ENCODE measurements at regions not wholly inside any gene's neighbourhood (a gene's known extent, or its start where the extent isn't known, plus 50 kb on each side); places are given as distances from the start of the nearest gene placed in this dataset.

DNA sequence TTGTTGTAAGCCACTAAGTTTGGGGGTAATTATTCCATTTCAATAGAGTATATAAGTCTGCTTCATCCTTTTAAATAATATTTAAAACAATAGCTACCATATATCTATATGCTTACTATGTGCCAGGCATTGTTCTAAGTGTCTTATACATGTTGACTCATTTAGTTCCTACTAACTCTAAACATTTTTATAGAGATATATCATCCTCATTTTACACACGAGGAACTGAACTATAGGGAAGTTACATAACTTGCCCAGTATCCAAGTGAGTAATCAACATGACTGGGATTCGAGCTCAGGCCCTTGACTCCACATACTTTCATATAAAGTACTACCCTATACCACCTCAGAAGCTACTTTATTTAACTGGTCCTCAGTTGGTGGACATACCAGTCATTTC is 175.3 kb upstream of the RAI2 start (continued):
- TF ChIP-seq, protein P1, sequence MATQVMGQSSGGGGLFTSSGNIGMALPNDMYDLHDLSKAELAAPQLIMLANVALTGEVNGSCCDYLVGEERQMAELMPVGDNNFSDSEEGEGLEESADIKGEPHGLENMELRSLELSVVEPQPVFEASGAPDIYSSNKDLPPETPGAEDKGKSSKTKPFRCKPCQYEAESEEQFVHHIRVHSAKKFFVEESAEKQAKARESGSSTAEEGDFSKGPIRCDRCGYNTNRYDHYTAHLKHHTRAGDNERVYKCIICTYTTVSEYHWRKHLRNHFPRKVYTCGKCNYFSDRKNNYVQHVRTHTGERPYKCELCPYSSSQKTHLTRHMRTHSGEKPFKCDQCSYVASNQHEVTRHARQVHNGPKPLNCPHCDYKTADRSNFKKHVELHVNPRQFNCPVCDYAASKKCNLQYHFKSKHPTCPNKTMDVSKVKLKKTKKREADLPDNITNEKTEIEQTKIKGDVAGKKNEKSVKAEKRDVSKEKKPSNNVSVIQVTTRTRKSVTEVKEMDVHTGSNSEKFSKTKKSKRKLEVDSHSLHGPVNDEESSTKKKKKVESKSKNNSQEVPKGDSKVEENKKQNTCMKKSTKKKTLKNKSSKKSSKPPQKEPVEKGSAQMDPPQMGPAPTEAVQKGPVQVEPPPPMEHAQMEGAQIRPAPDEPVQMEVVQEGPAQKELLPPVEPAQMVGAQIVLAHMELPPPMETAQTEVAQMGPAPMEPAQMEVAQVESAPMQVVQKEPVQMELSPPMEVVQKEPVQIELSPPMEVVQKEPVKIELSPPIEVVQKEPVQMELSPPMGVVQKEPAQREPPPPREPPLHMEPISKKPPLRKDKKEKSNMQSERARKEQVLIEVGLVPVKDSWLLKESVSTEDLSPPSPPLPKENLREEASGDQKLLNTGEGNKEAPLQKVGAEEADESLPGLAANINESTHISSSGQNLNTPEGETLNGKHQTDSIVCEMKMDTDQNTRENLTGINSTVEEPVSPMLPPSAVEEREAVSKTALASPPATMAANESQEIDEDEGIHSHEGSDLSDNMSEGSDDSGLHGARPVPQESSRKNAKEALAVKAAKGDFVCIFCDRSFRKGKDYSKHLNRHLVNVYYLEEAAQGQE (IDR thresholded peaks at IDR 0.05) = no peak
- no peak for TF ChIP-seq EGR1 (IDR thresholded peaks at IDR 0.05; ENCODE audit: low read depth in 2 of 2)
- TF ChIP-seq GABPA (IDR thresholded peaks at IDR 0.05 in 1 of 2, conservative IDR thresholded peaks at IDR 0.05 in 1 of 2) = no peak
- TF ChIP-seq FOXA1 (IDR thresholded peaks at IDR 0.05) = no peak
- no peak for TF ChIP-seq HNF4G (IDR thresholded peaks at IDR 0.05)
- TF ChIP-seq HNF4A (conservative IDR thresholded peaks at IDR 0.05) = no peak
- TF ChIP-seq NR2F2 (IDR thresholded peaks at IDR 0.05) = no peak
- no peak for TF ChIP-seq TAF1 (conservative IDR thresholded peaks at IDR 0.05)
- no peak for TF ChIP-seq SP1 (IDR thresholded peaks at IDR 0.05)
- no peak for TF ChIP-seq YY1 (IDR thresholded peaks at IDR 0.05)

DNA sequence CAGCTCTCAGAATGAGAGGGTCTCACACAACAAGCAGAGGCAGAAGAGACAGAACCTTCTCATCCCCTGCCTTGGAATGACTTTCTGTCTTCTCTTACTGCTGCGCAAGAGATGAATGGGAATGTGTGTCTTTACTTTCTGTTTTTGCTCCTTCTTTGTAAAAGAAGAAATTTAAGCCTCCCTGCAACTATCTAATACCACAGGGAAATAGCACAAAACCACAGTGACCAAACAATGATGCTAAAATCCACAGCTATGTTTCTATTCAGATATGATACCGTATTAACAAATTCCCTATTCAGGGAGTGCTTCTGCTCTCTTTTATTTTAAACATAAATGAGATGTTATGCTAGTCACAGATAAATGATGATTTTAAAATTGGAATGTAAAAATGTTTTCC is 173.8 kb upstream of the RAI2 start:
- H3K4me3 ChIP-seq (ENCODE audit: low read depth in 1 of 3, low read length in 3 of 3) = no peak overlapping the region
- no peak for TF ChIP-seq FOXA1 (IDR thresholded peaks at IDR 0.05)
- TF ChIP-seq HNF4G (IDR thresholded peaks at IDR 0.05) = no peak
- no peak for TF ChIP-seq HNF4A (conservative IDR thresholded peaks at IDR 0.05)
- no peak for TF ChIP-seq GABPA (IDR thresholded peaks at IDR 0.05 in 1 of 2, conservative IDR thresholded peaks at IDR 0.05 in 1 of 2)
- TF ChIP-seq, protein P2, sequence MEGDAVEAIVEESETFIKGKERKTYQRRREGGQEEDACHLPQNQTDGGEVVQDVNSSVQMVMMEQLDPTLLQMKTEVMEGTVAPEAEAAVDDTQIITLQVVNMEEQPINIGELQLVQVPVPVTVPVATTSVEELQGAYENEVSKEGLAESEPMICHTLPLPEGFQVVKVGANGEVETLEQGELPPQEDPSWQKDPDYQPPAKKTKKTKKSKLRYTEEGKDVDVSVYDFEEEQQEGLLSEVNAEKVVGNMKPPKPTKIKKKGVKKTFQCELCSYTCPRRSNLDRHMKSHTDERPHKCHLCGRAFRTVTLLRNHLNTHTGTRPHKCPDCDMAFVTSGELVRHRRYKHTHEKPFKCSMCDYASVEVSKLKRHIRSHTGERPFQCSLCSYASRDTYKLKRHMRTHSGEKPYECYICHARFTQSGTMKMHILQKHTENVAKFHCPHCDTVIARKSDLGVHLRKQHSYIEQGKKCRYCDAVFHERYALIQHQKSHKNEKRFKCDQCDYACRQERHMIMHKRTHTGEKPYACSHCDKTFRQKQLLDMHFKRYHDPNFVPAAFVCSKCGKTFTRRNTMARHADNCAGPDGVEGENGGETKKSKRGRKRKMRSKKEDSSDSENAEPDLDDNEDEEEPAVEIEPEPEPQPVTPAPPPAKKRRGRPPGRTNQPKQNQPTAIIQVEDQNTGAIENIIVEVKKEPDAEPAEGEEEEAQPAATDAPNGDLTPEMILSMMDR (IDR thresholded peaks at IDR 0.05; ENCODE audit: low read depth, low read length, missing input control) = no peak
- no peak overlapping the region for H3K27ac ChIP-seq (ENCODE audit: low read depth in 1 of 2, low read length in 2 of 2)
- no peak overlapping the region for H3K9ac ChIP-seq (ENCODE audit: low read depth in 1 of 2, low read length in 2 of 2)
- no peaks in the 10 kb centered on the region for H3K4me1 ChIP-seq (ENCODE audit: control insufficient read depth in 4 of 4, insufficient read depth in 4 of 4, low read length in 3 of 4)
- DNase-seq (ENCODE audit: low spot score) = no peak
- no peaks in the 10 kb centered on the region for H3K27me3 ChIP-seq (ENCODE audit: control insufficient read depth in 4 of 4, insufficient read depth in 4 of 4, low read length in 3 of 4)
- H3K9me3 ChIP-seq (ENCODE audit: control insufficient read depth in 4 of 4, low read length in 3 of 4) = peaks cover 0 to 1% (median 0%) of the 10 kb centered on the region in 4 donors
- 71% methylated on average over 2 of the region's 2 CpGs for WGBS
- H3K36me3 ChIP-seq (ENCODE audit: control insufficient read depth in 4 of 4, insufficient read depth in 3 of 4, low read depth in 1 of 4, low read length in 3 of 4) = no peaks in the 10 kb centered on the region

DNA sequence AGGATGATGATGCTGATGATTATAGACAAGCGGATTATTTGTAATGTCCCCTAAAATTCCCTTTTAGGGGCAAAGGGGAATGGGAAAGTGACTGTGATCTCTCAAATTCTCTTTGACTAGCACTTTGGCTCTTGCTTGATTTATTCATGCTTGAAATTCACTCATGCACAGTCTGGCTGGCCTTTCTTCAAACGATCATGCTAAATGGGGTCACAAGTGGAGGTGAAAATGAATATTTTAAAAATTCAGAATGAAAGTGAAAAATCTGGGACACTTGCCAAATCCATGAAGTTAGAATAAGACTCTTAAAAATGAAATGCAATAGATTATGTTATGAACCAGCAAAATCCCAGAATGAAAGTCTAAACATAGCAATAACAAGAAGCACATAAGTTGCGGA is 173.4 kb upstream of the RAI2 start:
- Histone ChIP-seq H3K27ac (ENCODE audit: low read depth in 1 of 2, low read length in 2 of 2) (no peak overlapping the region), H3K4me1 (ENCODE audit: control insufficient read depth in 4 of 4, insufficient read depth in 4 of 4, low read length in 3 of 4) (no peaks in the 10 kb centered on the region), H3K9me3 (ENCODE audit: control insufficient read depth in 4 of 4, low read length in 3 of 4) (peaks cover 0 to 1% (median 0%) of the 10 kb centered on the region in 4 donors), H3K36me3 (ENCODE audit: control insufficient read depth in 4 of 4, insufficient read depth in 3 of 4, low read depth in 1 of 4, low read length in 3 of 4) (no peaks in the 10 kb centered on the region), H3K27me3 (ENCODE audit: control insufficient read depth in 4 of 4, insufficient read depth in 4 of 4, low read length in 3 of 4) (no peaks in the 10 kb centered on the region), H3K9ac (ENCODE audit: low read depth in 1 of 2, low read length in 2 of 2) (no peak overlapping the region), H3K4me3 (ENCODE audit: low read depth in 1 of 3, low read length in 3 of 3) (no peak overlapping the region)
- WGBS = 83% methylated on average over 3 of the region's 3 CpGs
- DNase-seq (ENCODE audit: low spot score) = no peak
- no peak for TF ChIP-seq SP1 (IDR thresholded peaks at IDR 0.05)
- TF ChIP-seq TAF1 (conservative IDR thresholded peaks at IDR 0.05) = no peak
- TF ChIP-seq, protein P3, sequence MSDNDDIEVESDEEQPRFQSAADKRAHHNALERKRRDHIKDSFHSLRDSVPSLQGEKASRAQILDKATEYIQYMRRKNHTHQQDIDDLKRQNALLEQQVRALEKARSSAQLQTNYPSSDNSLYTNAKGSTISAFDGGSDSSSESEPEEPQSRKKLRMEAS (IDR thresholded peaks at IDR 0.05) = no peak
- TF ChIP-seq RXRA (IDR thresholded peaks at IDR 0.05) = no peak
- TF ChIP-seq, protein P4, sequence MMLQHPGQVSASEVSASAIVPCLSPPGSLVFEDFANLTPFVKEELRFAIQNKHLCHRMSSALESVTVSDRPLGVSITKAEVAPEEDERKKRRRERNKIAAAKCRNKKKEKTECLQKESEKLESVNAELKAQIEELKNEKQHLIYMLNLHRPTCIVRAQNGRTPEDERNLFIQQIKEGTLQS (IDR thresholded peaks at IDR 0.05) = no peak
- TF ChIP-seq JUND (IDR thresholded peaks at IDR 0.05) = no peak
- no peak for TF ChIP-seq GABPA (IDR thresholded peaks at IDR 0.05 in 1 of 2, conservative IDR thresholded peaks at IDR 0.05 in 1 of 2)
- TF ChIP-seq HNF4G (IDR thresholded peaks at IDR 0.05) = no peak
- TF ChIP-seq, protein P1 (IDR thresholded peaks at IDR 0.05) = no peak
- no peak for TF ChIP-seq YY1 (IDR thresholded peaks at IDR 0.05)
- TF ChIP-seq EGR1 (IDR thresholded peaks at IDR 0.05; ENCODE audit: low read depth in 2 of 2) = no peak
- no peak for TF ChIP-seq FOXA2 (IDR thresholded peaks at IDR 0.05)
- TF ChIP-seq, protein P5, sequence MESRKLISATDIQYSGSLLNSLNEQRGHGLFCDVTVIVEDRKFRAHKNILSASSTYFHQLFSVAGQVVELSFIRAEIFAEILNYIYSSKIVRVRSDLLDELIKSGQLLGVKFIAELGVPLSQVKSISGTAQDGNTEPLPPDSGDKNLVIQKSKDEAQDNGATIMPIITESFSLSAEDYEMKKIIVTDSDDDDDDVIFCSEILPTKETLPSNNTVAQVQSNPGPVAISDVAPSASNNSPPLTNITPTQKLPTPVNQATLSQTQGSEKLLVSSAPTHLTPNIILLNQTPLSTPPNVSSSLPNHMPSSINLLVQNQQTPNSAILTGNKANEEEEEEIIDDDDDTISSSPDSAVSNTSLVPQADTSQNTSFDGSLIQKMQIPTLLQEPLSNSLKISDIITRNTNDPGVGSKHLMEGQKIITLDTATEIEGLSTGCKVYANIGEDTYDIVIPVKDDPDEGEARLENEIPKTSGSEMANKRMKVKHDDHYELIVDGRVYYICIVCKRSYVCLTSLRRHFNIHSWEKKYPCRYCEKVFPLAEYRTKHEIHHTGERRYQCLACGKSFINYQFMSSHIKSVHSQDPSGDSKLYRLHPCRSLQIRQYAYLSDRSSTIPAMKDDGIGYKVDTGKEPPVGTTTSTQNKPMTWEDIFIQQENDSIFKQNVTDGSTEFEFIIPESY (IDR thresholded peaks at IDR 0.05) = no peak
- no peak for TF ChIP-seq FOXA1 (IDR thresholded peaks at IDR 0.05)
- TF ChIP-seq NR2F2 (IDR thresholded peaks at IDR 0.05) = no peak
